ENCODE measurements at regions not wholly inside any gene's neighbourhood (a gene's known extent, or its start where the extent isn't known, plus 50 kb on each side); places are given as distances from the start of the nearest gene placed in this dataset.

GRCh38 chrX:97850911-97851310 is 967.2 kb downstream of the RPA4 start:
- Mint-ChIP-seq H3K27ac (ENCODE audit: unreplicated experiment) (no peak overlapping the region), H3K9me3 (ENCODE audit: unreplicated experiment) (peaks cover 5% of the 10 kb centered on the region), H3K4me3 (ENCODE audit: unreplicated experiment) (no peak overlapping the region), H3K36me3 (ENCODE audit: unreplicated experiment) (peaks cover 11% of the 10 kb centered on the region), H3K27me3 (ENCODE audit: unreplicated experiment) (peaks cover 4% of the 10 kb centered on the region), H3K4me1 (ENCODE audit: low read depth, unreplicated experiment) (no peaks in the 10 kb centered on the region)
- no peak for DNase-seq
- no peak for TF ChIP-seq CTCF (IDR thresholded peaks at IDR 0.05; ENCODE audit: partially characterized antibody, unreplicated experiment)

GRCh38 chrX:97854086-97854485 is 970.4 kb downstream of the RPA4 start:
- no peak for TF ChIP-seq CTCF (IDR thresholded peaks at IDR 0.05; ENCODE audit: partially characterized antibody, unreplicated experiment)
- Mint-ChIP-seq H3K27me3 (ENCODE audit: unreplicated experiment) (peaks cover 2% of the 10 kb centered on the region), H3K9me3 (ENCODE audit: unreplicated experiment) (no peaks in the 10 kb centered on the region)

GRCh38 chrX:97858592-97858991 is 974.9 kb downstream of the RPA4 start:
- no peaks in the 10 kb centered on the region for H3K4me1 Mint-ChIP-seq (ENCODE audit: low read depth, unreplicated experiment)
- DNase-seq = no peak
- H3K4me3 Mint-ChIP-seq (ENCODE audit: unreplicated experiment) = no peak overlapping the region
- no peak for TF ChIP-seq CTCF (IDR thresholded peaks at IDR 0.05; ENCODE audit: partially characterized antibody, unreplicated experiment)
- H3K36me3 Mint-ChIP-seq (ENCODE audit: unreplicated experiment) = no peaks in the 10 kb centered on the region
- H3K27me3 Mint-ChIP-seq (ENCODE audit: unreplicated experiment) = no peaks in the 10 kb centered on the region
- H3K27ac Mint-ChIP-seq (ENCODE audit: unreplicated experiment) = no peak overlapping the region
- no peaks in the 10 kb centered on the region for H3K9me3 Mint-ChIP-seq (ENCODE audit: unreplicated experiment)

More at GRCh38 chrX:97854086-97854485, 970.4 kb downstream of the RPA4 start:
- DNase-seq = no peak
- H3K4me1 Mint-ChIP-seq (ENCODE audit: low read depth, unreplicated experiment) = no peaks in the 10 kb centered on the region
- H3K4me3 Mint-ChIP-seq (ENCODE audit: unreplicated experiment) = no peak overlapping the region
- H3K36me3 Mint-ChIP-seq (ENCODE audit: unreplicated experiment) = no peaks in the 10 kb centered on the region
- H3K27ac Mint-ChIP-seq (ENCODE audit: unreplicated experiment) = no peak overlapping the region

GRCh38 chrX:97860226-97860625 is 976.5 kb downstream of the RPA4 start:
- no peak overlapping the region for H3K4me3 Mint-ChIP-seq (ENCODE audit: unreplicated experiment)
- no peak overlapping the region for H3K27ac Mint-ChIP-seq (ENCODE audit: unreplicated experiment)
- no peaks in the 10 kb centered on the region for H3K4me1 Mint-ChIP-seq (ENCODE audit: low read depth, unreplicated experiment)
- no peaks in the 10 kb centered on the region for H3K9me3 Mint-ChIP-seq (ENCODE audit: unreplicated experiment)
- no peaks in the 10 kb centered on the region for H3K27me3 Mint-ChIP-seq (ENCODE audit: unreplicated experiment)
- H3K36me3 Mint-ChIP-seq (ENCODE audit: unreplicated experiment) = no peaks in the 10 kb centered on the region
- DNase-seq = no peak
- no peak for TF ChIP-seq CTCF (IDR thresholded peaks at IDR 0.05; ENCODE audit: partially characterized antibody, unreplicated experiment)

GRCh38 chrX:97863261-97863660 is 979.6 kb downstream of the RPA4 start:
- H3K36me3 Mint-ChIP-seq (ENCODE audit: unreplicated experiment) = no peaks in the 10 kb centered on the region
- H3K9me3 Mint-ChIP-seq (ENCODE audit: unreplicated experiment) = no peaks in the 10 kb centered on the region
- no peak overlapping the region for H3K4me3 Mint-ChIP-seq (ENCODE audit: unreplicated experiment)
- peak overlapping the region; percentile 55 for H3K27ac Mint-ChIP-seq (ENCODE audit: unreplicated experiment)
- no peak for TF ChIP-seq CTCF (IDR thresholded peaks at IDR 0.05; ENCODE audit: partially characterized antibody, unreplicated experiment)
- DNase-seq = no peak
- H3K4me1 Mint-ChIP-seq (ENCODE audit: low read depth, unreplicated experiment) = no peaks in the 10 kb centered on the region
- no peaks in the 10 kb centered on the region for H3K27me3 Mint-ChIP-seq (ENCODE audit: unreplicated experiment)

All from glutamatergic neuron (in vitro differentiated cells).